ENCODE measurements at regions not wholly inside any gene's neighbourhood (a gene's known extent, or its start where the extent isn't known, plus 50 kb on each side); places are given as distances from the start of the nearest gene placed in this dataset.

DNA sequence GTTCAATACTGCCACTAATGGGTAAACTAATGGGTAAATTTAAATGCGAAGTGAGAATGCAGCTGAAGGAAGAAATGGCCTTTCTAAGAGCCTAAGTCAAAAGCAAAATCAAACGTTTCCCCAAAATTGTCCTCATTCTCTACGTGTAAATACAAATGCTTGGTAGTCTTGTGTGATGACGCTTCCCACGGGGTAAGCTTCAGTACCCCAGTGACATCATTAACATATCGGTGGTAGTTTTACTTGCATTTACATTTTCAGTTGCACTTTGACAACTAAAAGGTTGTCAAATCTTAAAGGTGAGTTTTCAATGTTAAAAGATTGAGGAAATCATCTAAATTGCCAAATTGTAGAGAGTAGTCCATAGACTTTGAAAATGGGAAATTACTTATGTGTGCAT lies 550.7 kb upstream of the CCNG1 start:
- TF ChIP-seq CTCF (IDR thresholded peaks at IDR 0.05; ENCODE audit: insufficient read depth, low read length, poor library complexity, severe bottlenecking): no peak
- TF ChIP-seq EZH2phosphoT487 (conservative IDR thresholded peaks at IDR 0.05; ENCODE audit: low read length): no peak

Data from SU-DHL-6 (cell line).